Heart left ventricle (tissue), 16 donors: ENCODE measurements at regions not wholly inside any gene's neighbourhood (a gene's known extent, or its start where the extent isn't known, plus 50 kb on each side); places are given as distances from the start of the nearest gene placed in this dataset.

Source experiments
- ATAC-seq, 4 donors: fragments of 200-7000 bp; cut with Tn5 transposase; one replicate each; pipeline ENCODE4 v1.9.1; 2020 to 2022; ENCODE audit warnings: moderate library complexity in 4 of 4, mild to moderate bottlenecking in 3 of 4, moderate number of reproducible peaks in 1 of 4
- DNase-seq, 5 donors: peaks; one replicate each; pipeline ENCODE4 v3.0.0-alpha.2; 2020
- H3K27ac ChIP-seq, 12 donors: fragments of 200-600 bp; sonication (generic) in 4 of 12; one replicate each; pipeline versions ENCODE4 v1.5.0 to v1.8.0; 2016 to 2022; ENCODE audit warnings: mild to moderate bottlenecking in 2 of 12
- H3K27me3 ChIP-seq, 9 donors: fragments of 200-600 bp; sonication (generic) in 2 of 9; one replicate each; pipeline versions ENCODE4 v1.5.1 to v1.8.0; 2016 to 2022; ENCODE audit warnings: mild to moderate bottlenecking in 3 of 9
- H3K36me3 ChIP-seq, 9 donors: fragments of 200-600 bp; sonication (generic) in 2 of 9; one replicate each; pipeline versions ENCODE4 v1.5.0 to v1.8.0; 2018 to 2022; ENCODE audit warnings: mild to moderate bottlenecking in 2 of 9
- H3K4me1 ChIP-seq, 12 donors: fragments of 200-600 bp; sonication (generic) in 4 of 12; one replicate each; pipeline versions ENCODE4 v1.5.0 to v1.8.0; 2016 to 2022; ENCODE audit warnings: mild to moderate bottlenecking in 3 of 12
- H3K4me3 ChIP-seq, 12 donors: fragments of 200-600 bp; sonication (generic) in 4 of 12; one replicate each; pipeline versions ENCODE4 v1.5.0 to v1.8.0; 2017 to 2022; ENCODE audit warnings: mild to moderate bottlenecking in 9 of 12, moderate library complexity in 4 of 12
- H3K9me3 ChIP-seq, 12 donors: fragments of 200-600 bp; sonication (generic) in 4 of 12; one replicate each; pipeline versions ENCODE4 v1.5.0 to v1.8.0; 2016 to 2022; ENCODE audit warnings: mild to moderate bottlenecking in 1 of 12
- CTCF ChIP-seq, 12 donors: fragments of 200-600 bp; sonication (generic) in 4 of 12; IDR thresholded peaks; one replicate each; pipeline versions ENCODE4 v1.5.0 to v1.8.0; 2018 to 2022; ENCODE audit warnings: antibody characterized with exemption in 12 of 12, mild to moderate bottlenecking in 5 of 12
- POLR2A ChIP-seq, 2 donors: fragments of 450-650 bp; IDR thresholded peaks; one replicate each; pipeline ENCODE4 v1.6.1; 2017; ENCODE audit warnings: antibody characterized with exemption in 2 of 2, mild to moderate bottlenecking in 2 of 2, moderate library complexity in 2 of 2
- WGBS, 4 donors: extraction: QIAGEN DNeasy Blood & Tissue Kit in 2 of 4; methylation state at CpG; one replicate each; pipeline versions ENCODE4 v1.1.5 to v1.1.7; 2013 to 2018; 5-methylcytosine and 5-hydroxymethylcytosine counted together
- intact Hi-C, 10 donors: fragments of 100-400 bp; cut with DNase I; formaldehyde crosslinking; loops; one replicate each; pipeline versions ENCODE4 v1.11.1 to v1.14.2; 2022
- donor health status: ischemic (EF 13 %, LVEDD 7.1; RV severe dilation, severe dysfunction).
- donor health status: healthy with polysubstance abuse.
- donor health status: DM: no; HTN: yes; CAD: no.
- donor health status: DM: no; HTN: no; CAD: no.
- donor health status: ischemic (EF 25% LVEDD 6.9; RV normal size, moderate dysfunction).
- donor health status: ischemic (EF 25% LVEDD 5.7; RV mildly dilated, moderate dysfunction).
- donor health status: healthy.
- donor health status: DM: yes; HTN: yes; CAD: no.
- donor health status: ischemic (EF 35%, LVEDD 5.7; RV mildly dilated, moderate dysfunction).
- donor health status: nonischemic (EF 11% LVEDD 7.7; RV severe dilation, severe dysfunction).
- donor health status: DM: yes; HTN: yes; CAD: no.
- donor health status: PGD.
- donor health status: ischemic (EF 29% LVEDD 5.4; RV normal size, mild dysfunction).
- donor health status: nonischemic (EF 23%, LVEDD 6.1; RV moderate dilation, normal function).

GRCh38 chr6:71588490-71588889 is 297.9 kb upstream of the RIMS1 start:
- no peak for DNase-seq
- H3K27me3 ChIP-seq: peaks cover 0 to 9% (median 4%) of the 10 kb centered on the region in 9 donors
- WGBS, 4 donors: 22 to 44% (median 25%) methylated on average over 27 to 28 of the region's 28 CpGs
- no peak overlapping the region for H3K27ac ChIP-seq
- H3K9me3 ChIP-seq: no peaks in the 10 kb centered on the region
- no peak for TF ChIP-seq POLR2A (IDR thresholded peaks at IDR 0.05)
- no peak for TF ChIP-seq CTCF (IDR thresholded peaks at IDR 0.05)
- H3K4me3 ChIP-seq: no peak overlapping the region
- no peaks in the 10 kb centered on the region for H3K4me1 ChIP-seq
- intact Hi-C loops: no loop called here
- no peaks in the 10 kb centered on the region for H3K36me3 ChIP-seq
- no peak for ATAC-seq

- intact Hi-C loops: no loop called here
- no peak for DNase-seq
- H3K36me3 ChIP-seq: no peaks in the 10 kb centered on the region
- no peak overlapping the region for H3K27ac ChIP-seq
- H3K27me3 ChIP-seq: peaks cover 0 to 9% (median 4%) of the 10 kb centered on the region in 9 donors
- no peak overlapping the region for H3K4me3 ChIP-seq
- no peak for ATAC-seq
- H3K9me3 ChIP-seq: no peaks in the 10 kb centered on the region
- H3K4me1 ChIP-seq: no peaks in the 10 kb centered on the region
- TF ChIP-seq POLR2A (IDR thresholded peaks at IDR 0.05): no peak
- TF ChIP-seq CTCF (IDR thresholded peaks at IDR 0.05): no peak
- 84 to 89% (median 88%) methylated on average over 5 of the region's 5 CpGs for WGBS, 4 donors
Measured at GRCh38 chr6:71589254-71589653, 297.1 kb upstream of the RIMS1 start.

- H3K36me3 ChIP-seq: no peaks in the 10 kb centered on the region
- no peak overlapping the region for H3K4me3 ChIP-seq
- H3K27me3 ChIP-seq: peaks cover 0 to 9% (median 4%) of the 10 kb centered on the region in 9 donors
- no peak for ATAC-seq
- H3K27ac ChIP-seq: no peak overlapping the region
- intact Hi-C loops: no loop called here
- H3K9me3 ChIP-seq: no peaks in the 10 kb centered on the region
- no peak for DNase-seq
- TF ChIP-seq CTCF (IDR thresholded peaks at IDR 0.05) (no peak), POLR2A (IDR thresholded peaks at IDR 0.05) (no peak)
- H3K4me1 ChIP-seq: no peaks in the 10 kb centered on the region
Measured at GRCh38 chr6:71592643-71593042, 293.7 kb upstream of the RIMS1 start.

- H3K9me3 ChIP-seq: no peaks in the 10 kb centered on the region
- no peaks in the 10 kb centered on the region for H3K27me3 ChIP-seq
- H3K36me3 ChIP-seq: no peaks in the 10 kb centered on the region
- intact Hi-C loops: no loop called here
- peaks cover 0 to 12% (median 0%) of the 10 kb centered on the region in 12 donors for H3K4me1 ChIP-seq
- no peak for ATAC-seq
- no peak for DNase-seq
- TF ChIP-seq CTCF (IDR thresholded peaks at IDR 0.05) (no peak), POLR2A (IDR thresholded peaks at IDR 0.05) (no peak)
- no peak overlapping the region for H3K4me3 ChIP-seq
- H3K27ac ChIP-seq: no peak overlapping the region
Measured at GRCh38 chr6:71599359-71599758, 287.0 kb upstream of the RIMS1 start.
